Fibroblast of lung (primary cell): ENCODE measurements at regions not wholly inside any gene's neighbourhood (a gene's known extent, or its start where the extent isn't known, plus 50 kb on each side); places are given as distances from the start of the nearest gene placed in this dataset.

ENCODE experiments used
- DNase-seq, 2 donors: peaks; one replicate each; pipeline versions ENCODE4 v3.0.0 to v3.0.0-alpha.2; 2010; ENCODE audit warnings: low read depth in 2 of 2
- H2AFZ ChIP-seq: 2 replicates; pipeline ENCODE4 v1.5.1; 2012; ENCODE audit warnings: low read length, control low read depth, inconsistent platforms
- H3K27ac ChIP-seq: 2 replicates; pipeline ENCODE4 v1.5.1; 2011; ENCODE audit warnings: low read length, control low read depth; ENCODE audit not compliant: insufficient read depth
- H3K27me3 ChIP-seq: 2 replicates; pipeline ENCODE4 v1.5.1; 2011; ENCODE audit warnings: mild to moderate bottlenecking, low read length; ENCODE audit not compliant: control insufficient read depth, insufficient read depth
- H3K36me3 ChIP-seq: 2 replicates; pipeline ENCODE4 v1.5.1; 2011; ENCODE audit warnings: low read length; ENCODE audit not compliant: control insufficient read depth, insufficient read depth
- H3K4me1 ChIP-seq: 2 replicates; pipeline ENCODE4 v1.5.1; 2011; ENCODE audit warnings: low read length; ENCODE audit not compliant: control insufficient read depth, insufficient read depth; ENCODE audit errors: extremely low read depth
- H3K4me2 ChIP-seq: 2 replicates; pipeline ENCODE4 v1.5.1; 2011; ENCODE audit warnings: low read length, control low read depth; ENCODE audit not compliant: insufficient read depth; ENCODE audit errors: extremely low read depth
- H3K4me3 ChIP-seq, 4 experiments: fragments of 200-600 bp in 1 of 4; sonication (generic) in 1 of 4; replicated peaks in 1 of 4; 2 replicates each; pipeline ENCODE4 v1.5.1; 2011 to 2016; ENCODE audit warnings: low read length in 4 of 4, low read depth in 3 of 4, mild to moderate bottlenecking in 3 of 4, control low read depth in 2 of 4, inconsistent platforms in 1 of 4, mixed read lengths in 1 of 4; ENCODE audit not compliant: insufficient read depth in 1 of 4; ENCODE audit errors: control extremely low read depth in 1 of 4
- H3K79me2 ChIP-seq: 2 replicates; pipeline ENCODE4 v1.5.1; 2012; ENCODE audit warnings: mild to moderate bottlenecking, low read length, inconsistent platforms; ENCODE audit not compliant: control insufficient read depth, insufficient read depth
- H3K9ac ChIP-seq: 2 replicates; pipeline ENCODE4 v1.5.1; 2011; ENCODE audit warnings: mild to moderate bottlenecking, low read length, control low read depth; ENCODE audit not compliant: insufficient read depth
- H3K9me3 ChIP-seq: 2 replicates; pipeline ENCODE4 v1.5.1; 2012; ENCODE audit warnings: low read depth, low read length; ENCODE audit not compliant: control insufficient read depth, insufficient read depth
- H4K20me1 ChIP-seq: 2 replicates; pipeline ENCODE4 v1.5.1; 2011; ENCODE audit warnings: low read length; ENCODE audit not compliant: control insufficient read depth, insufficient read depth; ENCODE audit errors: extremely low read depth
- CTCF ChIP-seq, 2 donors: IDR thresholded peaks in 1 of 2; conservative IDR thresholded peaks in 1 of 2; 1 replicate in 1 of 2; 2 replicates in 1 of 2; pipeline ENCODE4 v1.5.1; 2011 to 2012; ENCODE audit warnings: low read length in 2 of 2, control low read depth in 1 of 2, inconsistent platforms in 1 of 2, low read depth in 1 of 2, mild to moderate bottlenecking in 1 of 2
- EZH2 ChIP-seq: IDR thresholded peaks from 2 replicates; pipeline ENCODE4 v1.5.1; 2012; ENCODE audit warnings: low read length, control low read depth, mild to moderate bottlenecking; ENCODE audit errors: missing control alignments

GRCh38 chr5:16383544-16384052 lies 82.0 kb downstream of the ZNF622 start:
- Histone ChIP-seq H3K27me3 (no peaks in the 10 kb centered on the region), H3K9ac (no peak overlapping the region), H2AFZ (no peak overlapping the region), H3K4me1 (no peaks in the 10 kb centered on the region), H4K20me1 (no peaks in the 10 kb centered on the region), H3K4me2 (no peak overlapping the region), H3K9me3 (no peaks in the 10 kb centered on the region), H3K36me3 (no peaks in the 10 kb centered on the region), H3K79me2 (no peaks in the 10 kb centered on the region), H3K4me3 (no peak overlapping the region), H3K27ac (no peak overlapping the region)
- TF ChIP-seq CTCF (conservative IDR thresholded peaks at IDR 0.05 in 1 of 2, IDR thresholded peaks at IDR 0.05 in 1 of 2; ENCODE audit: low read depth in 1 of 2, low read length in 2 of 2) (no peak), EZH2 (no peak)
- DNase-seq, result no peak

- Histone ChIP-seq H2AFZ (no peak overlapping the region), H3K4me3 (no peak overlapping the region), H3K79me2 (no peaks in the 10 kb centered on the region), H3K4me1 (no peaks in the 10 kb centered on the region), H3K9ac (no peak overlapping the region), H3K27ac (no peak overlapping the region), H4K20me1 (no peaks in the 10 kb centered on the region), H3K9me3 (no peaks in the 10 kb centered on the region), H3K27me3 (no peaks in the 10 kb centered on the region), H3K4me2 (no peak overlapping the region), H3K36me3 (no peaks in the 10 kb centered on the region)
- no peak for DNase-seq
- TF ChIP-seq EZH2 (no peak), CTCF (conservative IDR thresholded peaks at IDR 0.05 in 1 of 2, IDR thresholded peaks at IDR 0.05 in 1 of 2; ENCODE audit: low read depth in 1 of 2, low read length in 2 of 2) (no peak)
Measured at GRCh38 chr5:16382047-16382446, 83.6 kb downstream of the ZNF622 start.

DNA sequence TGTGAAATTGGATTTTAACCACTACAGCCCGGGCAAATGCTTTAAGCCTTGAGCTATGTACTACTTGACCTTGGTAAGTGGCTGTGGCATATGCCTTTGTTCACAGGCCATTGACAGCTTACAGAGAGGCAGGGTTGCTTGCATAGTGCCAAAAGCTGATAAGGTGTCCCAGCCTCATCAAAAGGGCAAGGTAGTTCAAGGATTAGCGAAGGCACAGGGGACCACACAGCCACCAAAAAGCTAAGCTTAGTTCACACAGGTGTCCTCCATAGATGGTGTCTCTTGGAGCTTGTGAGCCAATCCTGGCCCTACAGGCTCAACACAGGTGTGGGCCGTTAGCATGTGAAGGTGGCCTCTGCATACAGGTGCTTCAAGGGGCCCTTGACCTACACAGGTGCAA lies 86.8 kb downstream of the ZNF622 start:
- no peaks in the 10 kb centered on the region for H3K79me2 ChIP-seq
- H3K9ac ChIP-seq, result no peak overlapping the region
- H2AFZ ChIP-seq, result no peak overlapping the region
- H3K27ac ChIP-seq, result no peak overlapping the region
- H3K4me2 ChIP-seq, result no peak overlapping the region
- no peaks in the 10 kb centered on the region for H3K36me3 ChIP-seq
- no peak overlapping the region for H3K4me3 ChIP-seq
- no peak for TF ChIP-seq EZH2
- no peak for TF ChIP-seq CTCF (conservative IDR thresholded peaks at IDR 0.05 in 1 of 2, IDR thresholded peaks at IDR 0.05 in 1 of 2; ENCODE audit: low read depth in 1 of 2, low read length in 2 of 2)
- no peaks in the 10 kb centered on the region for H4K20me1 ChIP-seq
- H3K9me3 ChIP-seq, result no peaks in the 10 kb centered on the region
- no peaks in the 10 kb centered on the region for H3K4me1 ChIP-seq
- H3K27me3 ChIP-seq, result no peaks in the 10 kb centered on the region
- no peak for DNase-seq
